ENCODE measurements at regions not wholly inside any gene's neighbourhood (a gene's known extent, or its start where the extent isn't known, plus 50 kb on each side); places are given as distances from the start of the nearest gene placed in this dataset.

DNA sequence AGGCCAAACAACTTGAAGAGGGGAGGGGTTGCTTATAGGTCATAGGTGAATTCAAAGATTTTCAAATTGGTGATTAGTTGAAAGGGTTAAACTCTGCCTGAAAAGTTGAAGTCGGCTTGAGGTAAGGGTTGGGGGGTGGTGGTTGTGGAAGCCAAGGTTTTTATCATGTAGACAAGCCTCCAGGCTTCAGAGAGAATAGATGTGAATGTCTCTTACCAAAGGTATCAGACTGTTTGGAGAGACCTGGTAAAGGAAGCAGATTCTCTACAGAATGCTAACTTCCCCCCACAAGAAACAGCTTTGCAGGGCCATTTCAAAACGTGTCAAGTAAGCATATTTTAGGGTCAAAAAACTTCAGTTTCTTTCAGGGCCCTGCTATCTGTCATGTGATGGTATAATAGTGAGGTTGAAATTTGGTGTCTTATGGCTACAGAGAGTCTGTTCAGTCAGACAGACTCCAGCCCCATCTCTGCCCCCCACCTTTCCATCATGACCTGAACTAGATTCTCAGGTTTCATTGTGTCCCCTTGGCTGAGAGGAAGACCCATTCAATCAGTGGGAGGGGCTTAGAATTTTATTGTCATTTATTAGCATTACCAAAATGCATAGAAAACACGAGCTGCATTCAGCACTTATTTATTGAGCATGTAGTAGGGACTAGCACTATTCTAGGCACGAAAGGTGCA lies 136.5 kb downstream of the MAP3K7 start:
- H3K4me1 ChIP-seq: no peaks in the 10 kb centered on the region
- H3K27me3 ChIP-seq: no peaks in the 10 kb centered on the region
- no peak overlapping the region for H3K4me3 ChIP-seq
- TF ChIP-seq POLR2A (IDR thresholded peaks at IDR 0.05): no peak
- no peak for TF ChIP-seq POLR2AphosphoS5 (IDR thresholded peaks at IDR 0.05; ENCODE audit: insufficient read depth in 1 of 2, low read depth in 1 of 2)
- TF ChIP-seq, protein P1, sequence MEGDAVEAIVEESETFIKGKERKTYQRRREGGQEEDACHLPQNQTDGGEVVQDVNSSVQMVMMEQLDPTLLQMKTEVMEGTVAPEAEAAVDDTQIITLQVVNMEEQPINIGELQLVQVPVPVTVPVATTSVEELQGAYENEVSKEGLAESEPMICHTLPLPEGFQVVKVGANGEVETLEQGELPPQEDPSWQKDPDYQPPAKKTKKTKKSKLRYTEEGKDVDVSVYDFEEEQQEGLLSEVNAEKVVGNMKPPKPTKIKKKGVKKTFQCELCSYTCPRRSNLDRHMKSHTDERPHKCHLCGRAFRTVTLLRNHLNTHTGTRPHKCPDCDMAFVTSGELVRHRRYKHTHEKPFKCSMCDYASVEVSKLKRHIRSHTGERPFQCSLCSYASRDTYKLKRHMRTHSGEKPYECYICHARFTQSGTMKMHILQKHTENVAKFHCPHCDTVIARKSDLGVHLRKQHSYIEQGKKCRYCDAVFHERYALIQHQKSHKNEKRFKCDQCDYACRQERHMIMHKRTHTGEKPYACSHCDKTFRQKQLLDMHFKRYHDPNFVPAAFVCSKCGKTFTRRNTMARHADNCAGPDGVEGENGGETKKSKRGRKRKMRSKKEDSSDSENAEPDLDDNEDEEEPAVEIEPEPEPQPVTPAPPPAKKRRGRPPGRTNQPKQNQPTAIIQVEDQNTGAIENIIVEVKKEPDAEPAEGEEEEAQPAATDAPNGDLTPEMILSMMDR (IDR thresholded peaks at IDR 0.05): no peak
- no peaks in the 10 kb centered on the region for H3K36me3 ChIP-seq
- no peak for DNase-seq (ENCODE audit: extremely low spot score in 2 of 2)
- H3K9me3 ChIP-seq: no peaks in the 10 kb centered on the region
- intact Hi-C loops (cut with DNase I): no loop called here
- no peak overlapping the region for H3K27ac ChIP-seq

DNA sequence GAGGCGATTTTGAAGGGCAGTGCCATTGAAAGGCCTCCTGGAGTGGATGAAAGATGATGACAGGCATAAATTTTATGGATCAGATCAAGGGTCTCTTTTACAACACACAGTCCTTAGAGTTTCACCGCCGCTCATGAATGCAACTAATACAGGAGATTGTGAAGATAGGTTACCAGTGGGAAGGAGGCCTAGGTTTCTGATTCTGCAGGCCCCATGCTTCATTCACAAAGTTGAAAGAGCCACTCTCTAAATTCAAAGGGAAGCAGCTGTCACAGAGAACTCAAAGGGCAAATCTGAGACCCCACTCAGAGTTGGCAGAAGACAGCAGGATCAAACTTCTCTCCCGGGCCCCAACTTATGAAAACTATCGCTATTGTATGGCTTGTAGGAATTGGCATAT lies 137.6 kb downstream of the MAP3K7 start:
- intact Hi-C loops (cut with DNase I): no loop called here
- TF ChIP-seq, protein P1 (IDR thresholded peaks at IDR 0.05): no peak
- TF ChIP-seq POLR2A (IDR thresholded peaks at IDR 0.05): no peak
- Histone ChIP-seq H3K4me3 (no peak overlapping the region), H3K27ac (no peak overlapping the region), H3K27me3 (no peaks in the 10 kb centered on the region), H3K4me1 (no peaks in the 10 kb centered on the region), H3K9me3 (no peaks in the 10 kb centered on the region), H3K36me3 (no peaks in the 10 kb centered on the region)
- no peak for DNase-seq (ENCODE audit: extremely low spot score in 2 of 2)

DNA sequence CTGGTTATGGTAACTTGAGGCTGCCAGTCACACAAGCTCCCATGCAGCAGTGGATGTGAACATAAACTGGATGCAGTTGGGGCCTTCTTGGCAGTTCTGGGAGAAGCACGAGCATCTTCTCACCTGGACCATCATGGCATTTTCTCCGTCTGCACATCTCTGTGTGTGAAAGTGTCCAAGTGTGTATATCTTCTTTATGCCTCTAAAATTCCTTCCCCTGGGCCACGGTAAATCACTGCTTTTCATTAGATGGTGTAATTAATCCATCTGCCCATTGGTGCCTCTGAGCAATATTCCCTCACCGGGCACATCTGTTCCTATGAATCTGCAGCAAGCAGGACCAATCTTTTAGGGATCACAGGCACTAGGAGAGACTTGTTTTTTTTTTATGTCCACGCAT lies 138.0 kb downstream of the MAP3K7 start:
- H3K27ac ChIP-seq: no peak overlapping the region
- no peaks in the 10 kb centered on the region for H3K36me3 ChIP-seq
- H3K9me3 ChIP-seq: no peaks in the 10 kb centered on the region
- H3K4me3 ChIP-seq: no peak overlapping the region
- intact Hi-C loops (cut with DNase I): no loop called here
- no peak for DNase-seq (ENCODE audit: extremely low spot score in 2 of 2)
- TF ChIP-seq POLR2A (IDR thresholded peaks at IDR 0.05) (no peak), POLR2AphosphoS5 (IDR thresholded peaks at IDR 0.05; ENCODE audit: insufficient read depth in 1 of 2, low read depth in 1 of 2) (no peak)
- TF ChIP-seq, protein P1 (IDR thresholded peaks at IDR 0.05): no peak
- no peaks in the 10 kb centered on the region for H3K4me1 ChIP-seq
- H3K27me3 ChIP-seq: no peaks in the 10 kb centered on the region

DNA sequence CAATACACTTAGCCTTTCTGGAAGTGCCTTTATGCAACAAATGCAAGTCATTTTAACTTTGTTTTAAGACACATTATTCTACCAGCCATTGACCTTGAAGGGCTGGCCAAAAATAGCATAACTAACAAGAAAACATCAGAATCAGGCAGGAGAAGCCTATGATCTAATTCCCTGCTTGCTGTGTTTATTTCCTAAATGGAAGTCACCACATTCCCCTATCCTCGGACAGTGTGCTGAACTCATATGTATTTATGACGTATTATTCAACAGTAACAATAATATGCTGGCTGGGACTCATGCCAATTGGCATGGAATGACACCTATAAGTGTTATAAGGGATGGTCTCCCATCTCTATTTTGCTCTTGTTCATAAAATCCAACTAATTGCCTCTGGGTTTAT lies 140.7 kb downstream of the MAP3K7 start:
- Histone ChIP-seq H3K27me3 (no peaks in the 10 kb centered on the region), H3K36me3 (no peaks in the 10 kb centered on the region), H3K4me3 (no peak overlapping the region), H3K9me3 (no peaks in the 10 kb centered on the region), H3K4me1 (no peaks in the 10 kb centered on the region), H3K27ac (no peak overlapping the region)
- no peak for TF ChIP-seq POLR2AphosphoS5 (IDR thresholded peaks at IDR 0.05; ENCODE audit: insufficient read depth in 1 of 2, low read depth in 1 of 2)
- TF ChIP-seq, protein P1 (IDR thresholded peaks at IDR 0.05): no peak
- TF ChIP-seq POLR2A (IDR thresholded peaks at IDR 0.05): no peak
- intact Hi-C loops (cut with DNase I): no loop called here
- DNase-seq (ENCODE audit: extremely low spot score in 2 of 2): no peak

DNA sequence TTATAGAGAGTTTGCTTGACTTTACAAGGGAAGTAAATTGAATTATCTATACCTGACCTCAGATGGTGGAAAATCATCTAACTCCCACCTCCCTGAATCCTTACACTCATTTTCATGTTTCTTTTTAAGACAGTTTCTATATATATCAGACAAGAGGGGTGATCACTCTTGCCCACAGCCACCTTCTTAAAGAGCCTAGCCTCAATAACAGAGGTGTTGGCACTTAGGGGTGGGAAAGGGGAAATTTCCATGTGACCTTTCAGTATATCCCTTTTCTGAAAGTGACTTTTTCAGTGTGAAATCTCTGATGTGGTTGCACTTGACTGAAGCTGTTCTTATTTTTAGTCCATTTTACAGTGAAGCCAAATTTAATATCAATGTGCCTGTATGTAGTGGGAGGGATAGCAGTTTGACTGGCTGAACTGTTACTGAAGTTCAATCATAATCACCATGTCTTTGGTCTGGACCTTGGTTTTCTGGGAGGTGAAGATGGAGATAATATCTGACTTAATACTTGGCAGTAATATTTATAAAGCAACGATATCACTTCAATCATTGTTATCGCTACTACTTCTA lies 141.3 kb downstream of the MAP3K7 start:
- TF ChIP-seq, protein P1 (IDR thresholded peaks at IDR 0.05): no peak
- TF ChIP-seq POLR2A (IDR thresholded peaks at IDR 0.05) (no peak), POLR2AphosphoS5 (IDR thresholded peaks at IDR 0.05; ENCODE audit: insufficient read depth in 1 of 2, low read depth in 1 of 2) (no peak)
- Histone ChIP-seq H3K36me3 (no peaks in the 10 kb centered on the region), H3K4me1 (no peaks in the 10 kb centered on the region), H3K4me3 (no peak overlapping the region), H3K27me3 (no peaks in the 10 kb centered on the region), H3K9me3 (no peaks in the 10 kb centered on the region), H3K27ac (no peak overlapping the region)
- intact Hi-C loops (cut with DNase I): no loop called here
- DNase-seq (ENCODE audit: extremely low spot score in 2 of 2): no peak
